HCT116 (cell line): ENCODE measurements at regions not wholly inside any gene's neighbourhood (a gene's known extent, or its start where the extent isn't known, plus 50 kb on each side); places are given as distances from the start of the nearest gene placed in this dataset.

Experiments
- ATAC-seq: fragments of 200-7000 bp; cut with Tn5 transposase; 2 replicates; pipeline ENCODE4 v1.9.1; 2020; ENCODE audit warnings: mild to moderate bottlenecking, moderate library complexity
- BruUV-seq: library from RNA; stranded (reverse); fragments of 400-500 nt; replicated peaks from 2 replicates; lab custom pipeline; 2021; lab: Mats Ljungman, UMichigan
- CTCF ChIA-PET: fragments of 300-600 bp; sonication (Branson Sonifier 250); formaldehyde crosslinking; loops from one replicate; lab custom pipeline; 2021; ENCODE audit warnings: antibody characterized with exemption; lab: Charles Lee
- POLR2A ChIA-PET: fragments of 300-600, 350-600 bp; sonication (Branson Sonifier 250); formaldehyde crosslinking; loops from one replicate; lab custom pipeline; 2021; ENCODE audit warnings: antibody characterized with exemption; lab: Charles Lee
- RAD21 ChIA-PET, 2 experiments: fragments of 300-600 bp; sonication (Branson Sonifier 250); formaldehyde crosslinking; loops; one replicate each; lab custom pipeline; 2023; ENCODE audit warnings: low total read pairs in 2 of 2; ENCODE audit not compliant: uncharacterized antibody in 2 of 2, unreplicated experiment in 2 of 2, low non-redundant PET in 1 of 2; lab: Charles Lee
- DNase-seq: peaks from one replicate; pipeline ENCODE4 v3.0.0-alpha.2; 2010; ENCODE audit warnings: low read depth, low spot score
- H2AFZ ChIP-seq: fragments of 200-600 bp; shearing (Covaris generic), sonication (generic); 2 replicates; pipeline ENCODE4 v1.6.1; 2017; ENCODE audit warnings: low read depth, mixed run types, mixed read lengths, antibody characterized with exemption, low read length; ENCODE audit not compliant: poor library complexity, severe bottlenecking
- H3K27ac ChIP-seq: 2 replicates; pipeline ENCODE4 v1.5.1; 2012; ENCODE audit warnings: low read depth, low read length
- H3K27me3 ChIP-seq: fragments of 200-600 bp; sonication (generic); 2 replicates; pipeline ENCODE4 v1.6.1; 2016; ENCODE audit warnings: mixed run types, low read length, mixed read lengths; ENCODE audit not compliant: insufficient read depth
- H3K36me3 ChIP-seq, 2 experiments: fragments of 200-500 bp in 1 of 2; fragments of 200-600 bp in 1 of 2; sonication (Bioruptor generic) in 1 of 2; sonication (generic) in 1 of 2; 2 replicates each; pipeline versions ENCODE4 v1.5.1 to v1.6.1; 2014 to 2016; ENCODE audit warnings: low read length in 2 of 2, inconsistent platforms in 1 of 2, mixed read lengths in 1 of 2, mixed run types in 1 of 2; ENCODE audit not compliant: insufficient read depth in 2 of 2, control insufficient read depth in 1 of 2
- H3K4me1 ChIP-seq, 2 experiments: fragments of 200-600 bp in 1 of 2; sonication (generic) in 1 of 2; 2 replicates each; pipeline versions ENCODE4 v1.5.1 to v1.6.1; 2012 to 2017; ENCODE audit warnings: low read length in 2 of 2, inconsistent platforms in 1 of 2, mild to moderate bottlenecking in 1 of 2, mixed read lengths in 1 of 2, mixed run types in 1 of 2, moderate library complexity in 1 of 2; ENCODE audit not compliant: insufficient read depth in 2 of 2, control insufficient read depth in 1 of 2
- H3K4me2 ChIP-seq: fragments of 200-600 bp; sonication (generic); 2 replicates; pipeline ENCODE4 v1.6.1; 2017; ENCODE audit warnings: mixed run types, low read length, mixed read lengths
- H3K4me3 ChIP-seq, 2 experiments: fragments of 200-600 bp in 1 of 2; sonication (generic) in 1 of 2; replicated peaks in 1 of 2; 2 replicates each; pipeline ENCODE4 v1.5.1; 2011 to 2016; ENCODE audit warnings: low read length in 2 of 2, control low read depth in 1 of 2, low read depth in 1 of 2, mild to moderate bottlenecking in 1 of 2, mixed read lengths in 1 of 2, mixed run types in 1 of 2
- H3K79me2 ChIP-seq: fragments of 200-600 bp; sonication (generic); 2 replicates; pipeline ENCODE4 v1.6.1; 2017; ENCODE audit warnings: mild to moderate bottlenecking, mixed run types, low read length, moderate library complexity, mixed read lengths; ENCODE audit not compliant: insufficient read depth
- H3K9ac ChIP-seq: fragments of 200-600 bp; sonication (generic); 2 replicates; pipeline ENCODE4 v1.6.1; 2016; ENCODE audit warnings: low read length, mixed read lengths
- H3K9me2 ChIP-seq: fragments of 200-600 bp; sonication (generic), shearing (Covaris generic); 2 replicates; pipeline ENCODE4 v1.6.1; 2017; ENCODE audit warnings: mixed run types, mild to moderate bottlenecking, moderate library complexity; ENCODE audit not compliant: insufficient read depth
- H3K9me3 ChIP-seq, 2 experiments: fragments of 200-500 bp in 1 of 2; fragments of 200-600 bp in 1 of 2; sonication (Bioruptor generic) in 1 of 2; sonication (generic) in 1 of 2; 2 replicates each; pipeline ENCODE4 v1.6.1; 2014 to 2017; ENCODE audit warnings: low read length in 2 of 2, mixed read lengths in 2 of 2, inconsistent platforms in 1 of 2, low read depth in 1 of 2, mild to moderate bottlenecking in 1 of 2, mixed run types in 1 of 2, moderate library complexity in 1 of 2; ENCODE audit not compliant: control insufficient read depth in 1 of 2, insufficient read depth in 1 of 2
- H4K20me1 ChIP-seq: fragments of 200-600 bp; sonication (generic), shearing (Covaris generic); 2 replicates; pipeline ENCODE4 v1.6.1; 2017; ENCODE audit warnings: mixed run types, mild to moderate bottlenecking, moderate library complexity; ENCODE audit not compliant: insufficient read depth
- CBX3 ChIP-seq: IDR thresholded peaks from 2 replicates; pipeline ENCODE4 v1.6.1; 2012; ENCODE audit warnings: low read depth
- CEBPB ChIP-seq: IDR thresholded peaks from 2 replicates; pipeline ENCODE4 v1.6.1; 2012; ENCODE audit warnings: low read depth
- EGR1 ChIP-seq: IDR thresholded peaks from 2 replicates; pipeline ENCODE4 v1.6.1; 2012; ENCODE audit warnings: low read depth
- ELF1 ChIP-seq: IDR thresholded peaks from 2 replicates; pipeline ENCODE4 v1.6.1; 2012; ENCODE audit warnings: low read depth, borderline replicate concordance
- EZH2 ChIP-seq: fragments of 200-600 bp; sonication (generic); IDR thresholded peaks from 2 replicates; pipeline ENCODE4 v1.6.1; 2017; ENCODE audit warnings: antibody characterized with exemption, mixed run types
- EZH2phosphoT487 ChIP-seq: fragments of 200-600 bp; IDR thresholded peaks from 2 replicates; pipeline ENCODE4 v1.6.1; 2018; ENCODE audit warnings: antibody characterized with exemption, borderline replicate concordance
- FOSL1 ChIP-seq: IDR thresholded peaks from 2 replicates; pipeline ENCODE4 v1.6.1; 2012; ENCODE audit warnings: low read depth
- JUND ChIP-seq: IDR thresholded peaks from 2 replicates; pipeline ENCODE4 v1.6.1; 2012
- POLR2A ChIP-seq: IDR thresholded peaks from 2 replicates; pipeline ENCODE4 v1.7.0; 2011; ENCODE audit warnings: borderline replicate concordance; ENCODE audit not compliant: insufficient read depth, insufficient read length; ENCODE audit errors: extremely low read depth
- RAD21 ChIP-seq: IDR thresholded peaks from 2 replicates; pipeline ENCODE4 v1.6.1; 2012; ENCODE audit warnings: low read depth, mild to moderate bottlenecking
- SIN3A ChIP-seq: IDR thresholded peaks from 2 replicates; pipeline ENCODE4 v1.6.1; 2012; ENCODE audit warnings: low read depth
- SP1 ChIP-seq: IDR thresholded peaks from 2 replicates; pipeline ENCODE4 v1.6.1; 2012; ENCODE audit warnings: low read depth
- SRF ChIP-seq: IDR thresholded peaks from 2 replicates; pipeline ENCODE4 v1.6.1; 2012; ENCODE audit warnings: low read depth
- TCF7L2 ChIP-seq: IDR thresholded peaks from 2 replicates; pipeline ENCODE4 v1.7.0; 2011; ENCODE audit warnings: borderline replicate concordance, inconsistent platforms; ENCODE audit not compliant: insufficient read depth, insufficient read length; ENCODE audit errors: extremely low read depth
- YY1 ChIP-seq: IDR thresholded peaks from 2 replicates; pipeline ENCODE4 v1.6.1; 2011; ENCODE audit warnings: low read length, low read depth, moderate library complexity, mild to moderate bottlenecking; ENCODE audit not compliant: insufficient replicate concordance; ENCODE audit errors: extremely low read depth
- ZNF274 ChIP-seq: fragments of 200-500 bp; sonication (Bioruptor generic); IDR thresholded peaks from 2 replicates; pipeline ENCODE4 v1.6.1; 2014; ENCODE audit warnings: mild to moderate bottlenecking, low read depth, low read length, inconsistent platforms
- intact Hi-C: fragments of 100-400 bp; cut with micrococcal nuclease; formaldehyde crosslinking; loops from 2 replicates; pipeline ENCODE4 v1.10.0; 2022
- TF ChIP-seq, protein P1 (sequence below), 3 experiments: fragments of 200-600 bp in 1 of 3; sonication (generic) in 1 of 3; IDR thresholded peaks in 2 of 3; conservative IDR thresholded peaks in 1 of 3; 2 replicates each; pipeline ENCODE4 v1.5.1; 2012 to 2017; ENCODE audit warnings: low read depth in 2 of 3, low read length in 2 of 3, antibody characterized with exemption in 1 of 3, borderline replicate concordance in 1 of 3, control low read depth in 1 of 3, mild to moderate bottlenecking in 1 of 3, mixed read lengths in 1 of 3, mixed run types in 1 of 3, moderate library complexity in 1 of 3; ENCODE audit not compliant: insufficient read depth in 1 of 3
- TF ChIP-seq, protein P2 (sequence below): IDR thresholded peaks from 2 replicates; pipeline ENCODE4 v1.6.1; 2011; ENCODE audit warnings: mild to moderate bottlenecking, low read length, moderate library complexity; ENCODE audit not compliant: insufficient replicate concordance; ENCODE audit errors: extremely low read depth
- TF ChIP-seq, protein P3 (sequence below): IDR thresholded peaks from 2 replicates; pipeline ENCODE4 v1.6.1; 2012

DNA sequence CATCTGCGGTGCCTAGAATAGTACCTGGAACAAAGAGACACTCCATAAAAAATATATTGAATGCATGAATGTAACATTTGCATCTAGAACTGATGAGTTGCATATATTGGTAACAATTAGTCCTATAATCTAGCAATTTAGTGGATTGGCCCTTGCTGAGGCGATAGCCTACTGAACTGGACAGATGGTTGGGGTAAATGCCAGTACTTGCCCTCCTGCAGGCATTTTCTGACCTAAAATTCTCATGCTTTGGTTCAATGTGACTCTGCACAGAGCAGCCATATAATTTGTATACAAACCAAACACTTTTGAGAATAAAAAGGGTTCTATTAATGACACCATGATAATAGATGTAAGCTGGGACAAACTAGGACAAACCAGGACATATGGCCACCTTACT, 313.6 kb downstream of the OLFM3 start:
- Histone ChIP-seq H3K9me2 (no peaks in the 10 kb centered on the region), H3K36me3 (no peaks in the 10 kb centered on the region), H3K4me2 (no peak overlapping the region), H3K27ac (no peak overlapping the region), H3K9ac (no peak overlapping the region), H4K20me1 (no peaks in the 10 kb centered on the region)
- no peak for ATAC-seq
- intact Hi-C loops = no loop called here
- CTCF ChIA-PET = no interaction called here
- TF ChIP-seq JUND (no peak), RAD21 (no peak), EGR1 (no peak), CEBPB (no peak), SIN3A (no peak), TCF7L2 (no peak), YY1 (no peak), EZH2phosphoT487 (no peak), SP1 (no peak)
- TF ChIP-seq, all 23 proteins: peak for 0
- RAD21 ChIA-PET = no interaction called here
- Histone ChIP-seq H3K27me3 (no peaks in the 10 kb centered on the region), H3K4me1 (no peaks in the 10 kb centered on the region), H2AFZ (no peak overlapping the region), H3K4me3 (no peak overlapping the region), H3K9me3 (no peaks in the 10 kb centered on the region), H3K79me2 (no peaks in the 10 kb centered on the region)
- DNase-seq = no peak
- POLR2A ChIA-PET = no interaction called here
- no TSS peak for BruUV-seq

GRCh38 chr1:101683561-101683960, 313.2 kb downstream of the OLFM3 start:
- Histone ChIP-seq H2AFZ (no peak overlapping the region), H3K79me2 (no peaks in the 10 kb centered on the region), H3K4me3 (no peak overlapping the region), H3K4me1 (no peaks in the 10 kb centered on the region), H3K9me3 (no peaks in the 10 kb centered on the region), H3K4me2 (no peak overlapping the region), H3K36me3 (no peaks in the 10 kb centered on the region), H3K27me3 (no peaks in the 10 kb centered on the region), H4K20me1 (no peaks in the 10 kb centered on the region), H3K9ac (no peak overlapping the region), H3K9me2 (no peaks in the 10 kb centered on the region), H3K27ac (no peak overlapping the region)
- DNase-seq (no peak), ATAC-seq (no peak)
- CTCF ChIA-PET = no interaction called here
- BruUV-seq = no TSS peak
- RAD21 ChIA-PET = no interaction called here
- intact Hi-C loops = no loop called here
- POLR2A ChIA-PET = no interaction called here
- TF ChIP-seq POLR2A (no peak), RAD21 (no peak), EZH2phosphoT487 (no peak), TCF7L2 (no peak), EGR1 (no peak), ELF1 (no peak), JUND (no peak), YY1 (no peak), FOSL1 (no peak), CBX3 (no peak), SRF (no peak), EZH2 (no peak), ZNF274 (no peak), SP1 (no peak)
- TF ChIP-seq, protein P1, sequence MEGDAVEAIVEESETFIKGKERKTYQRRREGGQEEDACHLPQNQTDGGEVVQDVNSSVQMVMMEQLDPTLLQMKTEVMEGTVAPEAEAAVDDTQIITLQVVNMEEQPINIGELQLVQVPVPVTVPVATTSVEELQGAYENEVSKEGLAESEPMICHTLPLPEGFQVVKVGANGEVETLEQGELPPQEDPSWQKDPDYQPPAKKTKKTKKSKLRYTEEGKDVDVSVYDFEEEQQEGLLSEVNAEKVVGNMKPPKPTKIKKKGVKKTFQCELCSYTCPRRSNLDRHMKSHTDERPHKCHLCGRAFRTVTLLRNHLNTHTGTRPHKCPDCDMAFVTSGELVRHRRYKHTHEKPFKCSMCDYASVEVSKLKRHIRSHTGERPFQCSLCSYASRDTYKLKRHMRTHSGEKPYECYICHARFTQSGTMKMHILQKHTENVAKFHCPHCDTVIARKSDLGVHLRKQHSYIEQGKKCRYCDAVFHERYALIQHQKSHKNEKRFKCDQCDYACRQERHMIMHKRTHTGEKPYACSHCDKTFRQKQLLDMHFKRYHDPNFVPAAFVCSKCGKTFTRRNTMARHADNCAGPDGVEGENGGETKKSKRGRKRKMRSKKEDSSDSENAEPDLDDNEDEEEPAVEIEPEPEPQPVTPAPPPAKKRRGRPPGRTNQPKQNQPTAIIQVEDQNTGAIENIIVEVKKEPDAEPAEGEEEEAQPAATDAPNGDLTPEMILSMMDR (IDR thresholded peaks at IDR 0.05 in 2 of 3, conservative IDR thresholded peaks at IDR 0.05 in 1 of 3; ENCODE audit: borderline replicate concordance in 1 of 3, insufficient read depth in 1 of 3, low read depth in 2 of 3, low read length in 2 of 3) = no peak
- TF ChIP-seq, protein P2, sequence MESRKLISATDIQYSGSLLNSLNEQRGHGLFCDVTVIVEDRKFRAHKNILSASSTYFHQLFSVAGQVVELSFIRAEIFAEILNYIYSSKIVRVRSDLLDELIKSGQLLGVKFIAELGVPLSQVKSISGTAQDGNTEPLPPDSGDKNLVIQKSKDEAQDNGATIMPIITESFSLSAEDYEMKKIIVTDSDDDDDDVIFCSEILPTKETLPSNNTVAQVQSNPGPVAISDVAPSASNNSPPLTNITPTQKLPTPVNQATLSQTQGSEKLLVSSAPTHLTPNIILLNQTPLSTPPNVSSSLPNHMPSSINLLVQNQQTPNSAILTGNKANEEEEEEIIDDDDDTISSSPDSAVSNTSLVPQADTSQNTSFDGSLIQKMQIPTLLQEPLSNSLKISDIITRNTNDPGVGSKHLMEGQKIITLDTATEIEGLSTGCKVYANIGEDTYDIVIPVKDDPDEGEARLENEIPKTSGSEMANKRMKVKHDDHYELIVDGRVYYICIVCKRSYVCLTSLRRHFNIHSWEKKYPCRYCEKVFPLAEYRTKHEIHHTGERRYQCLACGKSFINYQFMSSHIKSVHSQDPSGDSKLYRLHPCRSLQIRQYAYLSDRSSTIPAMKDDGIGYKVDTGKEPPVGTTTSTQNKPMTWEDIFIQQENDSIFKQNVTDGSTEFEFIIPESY = no peak
- TF ChIP-seq, protein P3, sequence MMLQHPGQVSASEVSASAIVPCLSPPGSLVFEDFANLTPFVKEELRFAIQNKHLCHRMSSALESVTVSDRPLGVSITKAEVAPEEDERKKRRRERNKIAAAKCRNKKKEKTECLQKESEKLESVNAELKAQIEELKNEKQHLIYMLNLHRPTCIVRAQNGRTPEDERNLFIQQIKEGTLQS = no peak
